MCF 10A (cell line): ENCODE measurements at regions not wholly inside any gene's neighbourhood (a gene's known extent, or its start where the extent isn't known, plus 50 kb on each side); places are given as distances from the start of the nearest gene placed in this dataset.

Experiments used
- BruUV-seq: library from RNA; stranded (reverse); fragments of 400-500 nt; replicated peaks from 2 replicates; lab custom pipeline; 2021; lab: Mats Ljungman, UMichigan
- CTCF ChIA-PET: fragments of 300-600 bp; sonication (Branson Sonifier 250); formaldehyde crosslinking; extraction: SDS; loops from one replicate; lab custom pipeline; 2021; ENCODE audit warnings: antibody characterized with exemption, inconsistent platforms; lab: Yijun Ruan, JAX
- POLR2A ChIA-PET: fragments of 300-600, 350-650 bp; sonication (Branson Sonifier 250); formaldehyde crosslinking; extraction: SDS; loops from one replicate; lab custom pipeline; 2020; ENCODE audit warnings: antibody characterized with exemption, inconsistent platforms; lab: Yijun Ruan, JAX
- DNase-seq: peaks from one replicate; pipeline ENCODE4 v3.0.0-alpha.2; 2018; ENCODE audit not compliant: unreplicated experiment
- H3K27ac Mint-ChIP-seq: one replicate; pipeline ENCODE4 v1.8.0; 2022; ENCODE audit warnings: mild to moderate bottlenecking, low read depth, mixed read lengths; ENCODE audit not compliant: unreplicated experiment
- H3K27me3 Mint-ChIP-seq: one replicate; pipeline ENCODE4 v1.8.0; 2022; ENCODE audit warnings: mixed read lengths; ENCODE audit not compliant: insufficient read depth, unreplicated experiment
- H3K36me3 Mint-ChIP-seq: one replicate; pipeline ENCODE4 v1.8.0; 2022; ENCODE audit warnings: mild to moderate bottlenecking, moderate library complexity, mixed read lengths; ENCODE audit not compliant: insufficient read depth, unreplicated experiment
- H3K4me1 Mint-ChIP-seq: one replicate; pipeline ENCODE4 v1.8.0; 2022; ENCODE audit warnings: mixed read lengths; ENCODE audit not compliant: insufficient read depth, unreplicated experiment
- H3K4me3 Mint-ChIP-seq: one replicate; pipeline ENCODE4 v1.8.0; 2022; ENCODE audit warnings: mild to moderate bottlenecking, moderate library complexity, mixed read lengths; ENCODE audit not compliant: unreplicated experiment
- H3K9me3 Mint-ChIP-seq: one replicate; pipeline ENCODE4 v1.8.0; 2022; ENCODE audit warnings: mixed read lengths; ENCODE audit not compliant: unreplicated experiment
- CTCF ChIP-seq: fragments of 200-600 bp; IDR thresholded peaks from one replicate; pipeline ENCODE4 v1.8.0; 2022; ENCODE audit warnings: antibody characterized with exemption, mild to moderate bottlenecking; ENCODE audit not compliant: unreplicated experiment
- intact Hi-C: fragments of 100-400 bp; cut with micrococcal nuclease; formaldehyde crosslinking; loops from 2 replicates; pipeline ENCODE4 v1.14.1; 2022

GRCh38 chr11:23704183-23704582, 792.7 kb upstream of the LUZP2 start:
- intact Hi-C loops, result no loop called here
- POLR2A ChIA-PET, result no interaction called here
- TF ChIP-seq CTCF, result no peak
- no peaks in the 10 kb centered on the region for H3K4me1 Mint-ChIP-seq
- DNase-seq, result no peak
- H3K9me3 Mint-ChIP-seq, result no peaks in the 10 kb centered on the region
- H3K27ac Mint-ChIP-seq, result no peak overlapping the region
- H3K4me3 Mint-ChIP-seq, result no peak overlapping the region
- CTCF ChIA-PET, result interaction anchor here (0.6 kb wide), 1 partner anchor 683 kb away, joined by 3 read pairs; no protein-coding TSS in a partner anchor
- no TSS peak for BruUV-seq
- peaks cover 73% of the 10 kb centered on the region for H3K27me3 Mint-ChIP-seq
- H3K36me3 Mint-ChIP-seq, result no peaks in the 10 kb centered on the region

GRCh38 chr11:23711981-23712380, 784.9 kb upstream of the LUZP2 start:
- DNase-seq, result no peak
- Mint-ChIP-seq H3K36me3 (peaks cover 7% of the 10 kb centered on the region), H3K9me3 (peaks cover 2% of the 10 kb centered on the region), H3K4me1 (no peaks in the 10 kb centered on the region), H3K27ac (no peak overlapping the region), H3K4me3 (no peak overlapping the region), H3K27me3 (peaks cover 45% of the 10 kb centered on the region)
- TF ChIP-seq CTCF, result no peak
- POLR2A ChIA-PET, result no interaction called here
- BruUV-seq, result no TSS peak
- intact Hi-C loops, result no loop called here
- CTCF ChIA-PET, result interaction anchor here (0.6 kb wide), 1 partner anchor 356 kb away, joined by 3 read pairs; no protein-coding TSS in a partner anchor

DNA sequence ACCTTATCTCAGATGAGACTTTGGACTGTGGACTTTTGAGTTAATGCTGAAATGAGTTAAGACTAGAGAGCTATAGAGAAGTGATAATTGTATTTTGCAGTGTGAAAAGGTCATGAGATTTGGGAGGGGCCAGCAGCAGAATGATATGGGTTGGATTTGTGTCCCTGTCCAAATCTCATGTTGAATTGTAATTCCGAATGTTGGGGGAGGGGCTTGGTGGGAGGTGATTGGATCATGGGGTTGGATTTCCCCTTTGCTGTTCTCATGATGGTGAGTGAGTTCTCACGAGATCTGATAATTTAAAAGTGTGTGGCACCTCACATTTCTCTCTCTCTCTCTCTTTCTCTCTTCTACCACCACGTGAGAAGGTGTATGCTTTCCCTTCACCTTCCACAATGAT, 777.8 kb upstream of the LUZP2 start:
- Mint-ChIP-seq H3K36me3 (peaks cover 7% of the 10 kb centered on the region), H3K4me1 (no peaks in the 10 kb centered on the region), H3K4me3 (no peak overlapping the region), H3K9me3 (peaks cover 21% of the 10 kb centered on the region), H3K27ac (no peak overlapping the region), H3K27me3 (no peaks in the 10 kb centered on the region)
- no TSS peak for BruUV-seq
- DNase-seq, result no peak
- ChIA-PET POLR2A (no interaction called here), CTCF (no interaction called here)
- intact Hi-C loops, result no loop called here
- no peak for TF ChIP-seq CTCF

DNA sequence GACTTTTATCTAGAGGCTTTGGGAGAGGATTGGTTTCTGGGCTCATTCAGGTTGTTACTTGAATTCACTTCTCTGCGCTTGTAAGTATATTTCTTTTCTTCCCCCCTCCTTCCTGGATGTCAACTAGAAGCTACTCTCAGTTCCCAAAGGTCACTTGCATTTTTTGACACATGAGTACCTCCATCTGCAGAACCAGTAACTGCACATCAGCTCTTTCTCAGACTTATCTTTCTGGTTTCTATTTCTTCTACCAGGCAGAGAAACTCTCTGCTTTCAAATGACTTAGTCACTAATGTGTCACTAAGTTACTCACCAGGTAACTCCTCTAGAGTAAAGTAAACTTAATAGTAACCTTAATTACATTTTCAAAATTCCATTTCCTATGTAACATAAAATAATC, 773.0 kb upstream of the LUZP2 start:
- H3K4me1 Mint-ChIP-seq, result no peaks in the 10 kb centered on the region

More for the DNA sequence above, 773.0 kb upstream of the LUZP2 start:
- H3K4me3 Mint-ChIP-seq, result no peak overlapping the region
- no peaks in the 10 kb centered on the region for H3K27me3 Mint-ChIP-seq
- no peak for TF ChIP-seq CTCF
- no peaks in the 10 kb centered on the region for H3K36me3 Mint-ChIP-seq
- H3K27ac Mint-ChIP-seq, result no peak overlapping the region
- no TSS peak for BruUV-seq
- CTCF ChIA-PET, result no interaction called here
- H3K9me3 Mint-ChIP-seq, result peaks cover 7% of the 10 kb centered on the region
- intact Hi-C loops, result no loop called here
- no peak for DNase-seq
- POLR2A ChIA-PET, result no interaction called here
